Keratinocyte (primary cell): ENCODE measurements at regions not wholly inside any gene's neighbourhood (a gene's known extent, or its start where the extent isn't known, plus 50 kb on each side); places are given as distances from the start of the nearest gene placed in this dataset.

Experiments
- EZH2 ChIP-seq: IDR thresholded peaks from one replicate; pipeline ENCODE4 v1.6.1; 2012; ENCODE audit warnings: inconsistent platforms, mild to moderate bottlenecking, low read length, moderate library complexity
- TF ChIP-seq, protein P1 (sequence below), 3 experiments: IDR thresholded peaks in 1 of 3; conservative IDR thresholded peaks in 1 of 3; optimal IDR thresholded peaks in 1 of 3; 2 replicates in 2 of 3; 3 replicates in 1 of 3; pipeline versions ENCODE3 to v1.5.1; 2011; ENCODE audit warnings: low read length in 3 of 3, mild to moderate bottlenecking in 3 of 3, moderate library complexity in 2 of 3, control low read depth in 1 of 3, inconsistent platforms in 1 of 3; ENCODE audit not compliant: insufficient read depth in 2 of 3; ENCODE audit errors: extremely low read depth in 1 of 3

DNA sequence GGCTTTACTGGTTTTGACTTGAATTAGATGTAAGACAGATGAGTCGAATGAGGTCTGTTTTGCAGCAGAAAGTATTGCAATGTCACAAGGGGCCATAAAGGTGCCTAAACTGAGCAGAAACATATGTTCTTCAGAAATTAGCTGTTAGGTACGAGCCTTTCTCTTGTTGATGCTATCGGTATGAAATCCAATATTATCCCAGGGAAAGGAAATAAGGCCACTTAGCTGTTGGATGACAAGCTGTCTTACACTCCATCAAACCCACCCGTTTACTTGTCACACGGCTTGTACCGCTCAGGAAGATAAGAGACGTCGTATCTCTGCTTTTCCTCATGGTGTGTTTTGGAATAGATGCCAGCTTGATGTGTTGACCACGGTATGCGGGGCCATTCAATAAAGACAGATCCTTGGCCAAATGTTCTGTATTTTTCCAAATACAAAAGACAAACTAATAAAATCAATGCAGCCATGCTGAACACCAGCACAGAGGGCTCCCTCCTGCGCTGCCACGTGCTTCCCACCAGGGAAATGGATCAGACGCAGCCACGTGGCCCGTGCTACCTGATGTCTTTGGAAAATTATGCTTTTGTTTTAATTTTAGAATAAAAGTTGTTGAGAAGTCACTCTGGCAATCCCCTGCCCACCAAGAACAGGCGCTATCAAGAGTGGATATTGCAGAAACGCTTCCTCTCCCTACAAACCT lies 255.9 kb upstream of the SULF2 start:
- TF ChIP-seq, protein P1, sequence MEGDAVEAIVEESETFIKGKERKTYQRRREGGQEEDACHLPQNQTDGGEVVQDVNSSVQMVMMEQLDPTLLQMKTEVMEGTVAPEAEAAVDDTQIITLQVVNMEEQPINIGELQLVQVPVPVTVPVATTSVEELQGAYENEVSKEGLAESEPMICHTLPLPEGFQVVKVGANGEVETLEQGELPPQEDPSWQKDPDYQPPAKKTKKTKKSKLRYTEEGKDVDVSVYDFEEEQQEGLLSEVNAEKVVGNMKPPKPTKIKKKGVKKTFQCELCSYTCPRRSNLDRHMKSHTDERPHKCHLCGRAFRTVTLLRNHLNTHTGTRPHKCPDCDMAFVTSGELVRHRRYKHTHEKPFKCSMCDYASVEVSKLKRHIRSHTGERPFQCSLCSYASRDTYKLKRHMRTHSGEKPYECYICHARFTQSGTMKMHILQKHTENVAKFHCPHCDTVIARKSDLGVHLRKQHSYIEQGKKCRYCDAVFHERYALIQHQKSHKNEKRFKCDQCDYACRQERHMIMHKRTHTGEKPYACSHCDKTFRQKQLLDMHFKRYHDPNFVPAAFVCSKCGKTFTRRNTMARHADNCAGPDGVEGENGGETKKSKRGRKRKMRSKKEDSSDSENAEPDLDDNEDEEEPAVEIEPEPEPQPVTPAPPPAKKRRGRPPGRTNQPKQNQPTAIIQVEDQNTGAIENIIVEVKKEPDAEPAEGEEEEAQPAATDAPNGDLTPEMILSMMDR (optimal IDR thresholded peaks at IDR 0.05 in 1 of 3, IDR thresholded peaks at IDR 0.05 in 1 of 3, conservative IDR thresholded peaks at IDR 0.05 in 1 of 3; ENCODE audit: extremely low read depth in 1 of 3, insufficient read depth in 2 of 3, low read length in 3 of 3) = no peak
- no peak for TF ChIP-seq EZH2
